HG02973 (cell line): ENCODE measurements at regions not wholly inside any gene's neighbourhood (a gene's known extent, or its start where the extent isn't known, plus 50 kb on each side); places are given as distances from the start of the nearest gene placed in this dataset.
"Not testable (repeated sequence)": the region's sequence is repeated elsewhere in the genome, so short reads cannot be mapped to it uniquely, and the experiment has no call there.

Experiments used
- ATAC-seq: cut with Tn5 transposase; IDR thresholded peaks from one replicate; pipeline ENCODE4 v1.9.1; 2021; ENCODE audit warnings: moderate library complexity; ENCODE audit not compliant: unreplicated experiment

GRCh38 chr3:3346556-3346955 lies 167.1 kb upstream of the CRBN start:
- no peak for ATAC-seq

- ATAC-seq: no peak
These were observed 162.7 kb upstream of the CRBN start for GRCh38 chr3:3342141-3342540.

DNA sequence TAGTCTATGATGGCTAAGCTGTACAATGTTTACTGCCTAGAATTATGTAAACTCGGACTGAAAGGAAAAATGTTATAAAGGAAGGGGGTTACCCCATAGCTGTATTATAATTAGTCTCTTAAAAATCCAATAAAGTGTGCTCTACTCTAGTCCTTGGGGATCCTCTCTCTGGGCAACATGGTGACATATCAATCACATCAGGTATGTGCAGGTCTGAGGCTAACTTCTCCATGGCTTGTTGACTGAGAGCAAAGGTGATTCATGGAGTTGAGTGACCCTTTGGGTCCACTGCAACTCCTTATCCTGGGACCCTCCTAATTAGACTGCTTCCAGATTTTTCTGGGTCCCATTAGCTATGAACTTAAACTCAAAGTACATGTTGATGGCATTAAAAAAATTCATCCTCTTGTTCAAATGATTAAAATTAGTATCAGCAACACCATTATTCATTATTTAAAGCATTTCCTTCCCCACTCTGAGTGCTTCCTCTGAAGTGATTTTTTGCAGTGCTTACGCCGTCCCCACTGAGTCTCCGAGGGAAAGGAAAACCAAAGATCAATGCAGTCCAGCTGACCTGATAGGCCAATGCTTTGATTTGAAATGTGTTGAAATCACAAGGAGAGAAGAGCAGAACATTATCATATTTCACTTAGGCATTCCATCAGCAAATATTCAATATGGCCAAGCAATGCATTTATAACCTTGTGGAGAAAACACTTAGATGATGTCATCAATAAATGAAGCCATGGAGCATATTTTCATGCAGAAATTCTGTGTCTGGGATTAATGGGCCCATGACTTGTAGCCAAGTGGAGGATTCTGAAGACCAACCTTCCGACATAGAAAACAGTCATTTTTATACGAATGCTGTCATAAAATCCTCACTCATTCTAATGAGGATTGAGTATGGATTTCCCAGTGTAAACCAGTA lies 161.7 kb upstream of the CRBN start:
- ATAC-seq: no peak

DNA sequence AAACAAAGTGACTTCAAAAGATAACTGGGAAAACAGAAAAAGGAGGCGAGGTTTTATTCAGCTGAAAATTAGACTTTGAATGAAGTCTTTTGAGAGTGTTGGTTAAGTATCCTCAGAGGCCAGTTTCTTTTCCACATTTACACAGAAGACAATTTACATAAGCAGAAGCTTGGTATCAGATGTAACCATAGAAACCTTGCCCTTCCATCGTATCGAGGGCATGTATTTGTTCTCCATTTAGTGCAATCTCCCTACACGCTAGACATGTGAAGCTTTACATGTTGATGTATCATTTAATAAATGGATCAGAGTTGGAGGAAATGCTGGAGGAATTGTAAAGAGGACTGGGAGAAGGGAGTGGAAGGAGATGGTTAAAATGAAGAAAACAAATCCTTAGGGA lies 161.0 kb upstream of the CRBN start:
- no peak for ATAC-seq

- ATAC-seq: no peak
These were observed 156.4 kb upstream of the CRBN start for GRCh38 chr3:3335903-3336302.

GRCh38 chr3:3334491-3334890 lies 155.0 kb upstream of the CRBN start:
- ATAC-seq: no peak

DNA sequence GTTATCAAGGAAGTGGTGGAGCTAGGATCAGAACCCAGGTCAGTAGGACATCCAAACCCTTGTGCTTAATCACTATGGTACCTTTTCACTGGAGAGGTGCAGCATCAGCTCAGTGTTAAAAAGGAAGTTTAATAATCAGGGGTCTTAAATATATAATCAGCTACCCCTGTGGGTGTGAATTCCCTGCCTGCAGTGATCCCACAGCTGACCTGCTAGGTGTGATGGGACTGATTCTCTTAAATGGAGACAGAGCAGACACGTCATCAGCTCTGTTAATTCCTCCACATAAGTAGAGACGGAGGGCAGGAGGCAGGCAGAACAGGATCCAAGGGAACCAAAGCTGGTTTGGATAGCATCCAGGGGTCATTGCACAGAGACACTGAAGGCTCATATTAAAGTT lies 154.1 kb upstream of the CRBN start:
- no peak for ATAC-seq

DNA sequence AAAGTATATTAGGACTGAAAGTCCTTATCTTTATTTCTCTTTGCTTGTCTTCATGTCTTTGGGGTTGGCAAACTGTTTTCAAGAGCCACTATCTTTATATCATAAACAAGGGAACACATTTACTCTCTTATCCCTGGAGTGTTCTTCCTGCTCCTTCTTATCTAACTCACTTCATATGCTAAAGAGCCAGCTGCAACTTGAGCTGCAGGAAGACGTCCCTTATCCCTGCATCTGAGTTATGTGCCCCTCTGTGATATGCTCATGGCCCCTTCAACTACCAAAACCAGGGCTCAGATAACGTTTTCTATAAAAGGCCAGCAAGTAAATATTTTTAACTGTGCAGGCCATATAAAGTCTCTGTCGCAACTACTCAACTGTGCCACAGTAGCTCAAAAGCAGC lies 137.0 kb upstream of the CRBN start:
- ATAC-seq: no peak

GRCh38 chr3:3315846-3316245 lies 136.4 kb upstream of the CRBN start:
- ATAC-seq: no peak

GRCh38 chr3:3309887-3310286 lies 130.4 kb upstream of the CRBN start:
- no peak for ATAC-seq

DNA sequence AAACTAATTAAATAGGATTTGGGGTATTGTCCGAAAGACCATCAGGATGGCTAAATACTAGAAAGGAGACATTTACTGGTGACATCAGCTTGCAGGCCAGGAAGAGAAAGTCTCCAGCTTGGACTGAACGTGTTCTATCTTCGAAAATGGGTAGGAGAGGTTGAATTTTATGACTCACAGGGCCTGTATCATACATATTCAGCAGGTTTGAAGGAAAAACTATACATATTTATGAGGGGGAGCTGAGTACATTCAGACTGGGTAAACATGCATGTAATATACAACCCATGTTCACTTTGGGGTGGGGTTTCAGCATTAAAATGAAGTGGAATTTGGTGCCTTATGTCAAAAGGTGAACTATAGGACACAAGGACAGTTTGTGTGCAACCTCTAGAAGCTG lies 129.3 kb upstream of the CRBN start:
- ATAC-seq: no peak

GRCh38 chr3:3307491-3307890 lies 128.0 kb upstream of the CRBN start:
- no peak for ATAC-seq

DNA sequence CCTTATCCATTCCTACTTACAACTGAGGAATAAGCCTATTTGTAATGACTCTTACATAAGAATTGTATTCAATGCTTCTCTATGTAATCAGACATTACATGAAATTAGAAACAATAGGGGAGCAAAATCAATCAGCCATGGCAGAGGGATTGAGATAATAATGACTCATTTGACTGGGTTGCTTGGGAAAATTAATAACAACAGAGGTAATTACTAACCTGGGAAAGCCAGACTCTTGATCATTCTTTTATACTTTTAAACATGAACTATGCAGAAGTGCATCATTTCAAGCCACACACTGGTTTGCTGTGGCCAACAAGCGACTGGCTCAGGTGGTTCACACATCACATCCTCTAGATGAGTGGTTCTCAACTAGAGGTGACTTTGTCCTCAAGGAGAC lies 126.3 kb upstream of the CRBN start:
- ATAC-seq: no peak

DNA sequence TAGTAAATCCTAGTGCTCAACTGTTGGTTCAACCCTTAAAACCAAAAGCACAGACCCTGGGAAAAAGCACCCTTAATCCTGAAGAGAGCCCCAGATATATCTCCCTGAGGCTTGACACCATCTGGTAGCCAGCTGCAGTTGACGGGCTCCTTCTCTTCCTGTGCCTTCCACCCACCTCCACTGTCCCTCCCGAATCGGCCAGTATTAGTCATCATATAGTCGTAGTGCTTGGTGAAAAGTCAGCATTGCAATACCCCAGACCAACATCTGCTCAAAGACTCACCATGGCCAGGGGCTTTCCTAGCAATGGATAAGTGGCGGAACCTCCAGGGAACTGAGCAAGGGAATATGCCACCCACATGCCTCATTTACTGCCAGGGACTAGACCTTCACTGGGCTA lies 125.6 kb upstream of the CRBN start:
- no peak for ATAC-seq

DNA sequence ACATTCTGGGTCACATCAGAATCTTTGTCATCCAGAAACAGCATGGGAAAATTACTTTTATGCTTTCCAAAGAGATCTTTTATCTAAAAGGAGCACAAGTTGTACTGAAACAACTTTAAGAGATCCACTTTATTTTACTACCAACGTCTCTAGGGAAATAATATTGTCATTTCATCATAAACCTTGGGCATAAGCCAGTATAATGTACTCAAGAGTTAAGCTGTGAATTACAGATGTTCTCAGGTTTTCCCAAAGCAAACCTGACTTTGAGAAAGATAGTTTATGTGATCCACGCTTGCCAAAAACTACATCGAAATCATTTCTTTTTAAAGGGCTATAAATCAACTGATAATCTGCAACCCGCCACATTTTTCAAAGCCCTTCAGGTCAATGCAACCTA lies 124.1 kb upstream of the CRBN start:
- no peak for ATAC-seq

DNA sequence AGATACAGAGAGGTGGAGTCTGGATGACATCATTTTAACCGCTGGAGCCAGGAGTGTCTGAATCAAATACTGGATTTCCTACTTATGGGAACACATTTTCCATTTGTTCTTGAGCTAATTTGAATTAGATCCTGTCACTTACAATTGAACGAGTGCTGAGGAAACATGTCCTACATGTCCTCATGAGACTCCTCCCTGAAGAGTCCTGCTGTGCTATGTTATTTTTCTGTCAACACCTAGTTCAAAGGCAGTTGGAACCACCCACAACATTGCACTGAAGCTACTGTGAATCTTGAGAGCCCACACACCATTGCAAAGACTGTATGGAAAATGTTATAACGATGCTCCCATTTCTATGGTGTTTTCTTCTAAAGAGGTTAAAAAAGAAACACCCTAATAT lies 123.5 kb upstream of the CRBN start:
- no peak for ATAC-seq

DNA sequence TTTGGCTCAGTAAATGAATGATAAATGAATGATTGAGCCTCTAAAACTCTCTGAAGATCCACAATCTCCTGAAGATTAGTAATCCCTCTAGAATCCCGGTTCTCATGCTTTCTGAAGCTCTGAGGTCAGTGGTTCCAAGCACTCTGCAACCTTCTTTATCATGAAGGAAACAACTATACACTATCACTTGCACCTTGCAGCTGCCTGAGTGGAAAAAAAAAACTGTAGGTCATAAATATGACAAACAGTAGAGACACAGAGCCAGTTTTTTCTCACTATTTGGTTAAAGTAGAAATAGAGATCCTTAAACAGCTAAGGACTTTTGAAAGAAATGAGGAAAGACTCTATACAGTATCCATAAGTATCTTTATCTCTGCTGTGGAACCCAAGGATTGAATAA lies 122.0 kb upstream of the CRBN start:
- no peak for ATAC-seq

DNA sequence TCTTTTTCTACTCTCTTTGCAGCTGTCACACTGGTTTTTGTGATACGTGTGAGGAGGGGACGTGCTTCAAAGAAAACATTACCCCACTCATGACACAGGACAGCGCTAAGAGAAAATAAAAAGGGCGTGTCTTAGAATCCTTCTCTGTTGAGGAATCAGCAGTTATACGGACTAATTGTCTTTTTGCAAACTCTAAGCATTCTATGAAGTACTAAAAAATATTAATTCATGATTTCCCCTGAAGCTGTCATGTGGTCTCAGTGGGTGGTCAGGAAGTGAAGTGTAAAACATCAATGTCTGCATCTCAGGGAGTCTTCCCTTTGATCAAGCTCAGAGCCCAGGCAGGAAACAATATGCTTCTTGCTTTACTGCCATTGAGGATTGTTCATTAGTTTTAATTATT lies 117.5 kb upstream of the CRBN start:
- no peak for ATAC-seq

GRCh38 chr3:3295586-3295985 lies 116.1 kb upstream of the CRBN start:
- no peak for ATAC-seq

GRCh38 chr3:3291756-3292283 lies 112.3 kb upstream of the CRBN start:
- ATAC-seq: not testable (repeated sequence)

DNA sequence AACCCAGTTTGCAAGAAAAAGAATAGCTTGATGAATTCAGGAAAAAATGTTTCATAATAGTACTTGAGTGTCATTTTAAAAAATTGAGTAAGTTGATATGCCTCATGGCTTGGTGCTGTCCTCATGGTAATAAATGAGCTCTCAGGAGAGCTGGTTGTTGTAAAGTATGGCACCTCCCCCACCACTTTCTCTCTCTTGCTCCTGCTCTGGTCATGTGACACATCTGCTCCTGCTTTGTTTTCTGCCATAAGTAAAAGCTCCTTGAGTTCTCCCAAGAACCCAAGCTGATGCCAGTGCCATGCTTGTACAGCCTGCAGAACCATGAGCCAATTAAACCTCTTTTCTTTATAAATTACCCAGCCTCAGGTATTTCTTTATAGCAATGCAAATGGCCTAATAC lies 108.8 kb upstream of the CRBN start:
- ATAC-seq: no peak

- no peak for ATAC-seq
These were observed 106.5 kb upstream of the CRBN start for GRCh38 chr3:3286014-3286413.

DNA sequence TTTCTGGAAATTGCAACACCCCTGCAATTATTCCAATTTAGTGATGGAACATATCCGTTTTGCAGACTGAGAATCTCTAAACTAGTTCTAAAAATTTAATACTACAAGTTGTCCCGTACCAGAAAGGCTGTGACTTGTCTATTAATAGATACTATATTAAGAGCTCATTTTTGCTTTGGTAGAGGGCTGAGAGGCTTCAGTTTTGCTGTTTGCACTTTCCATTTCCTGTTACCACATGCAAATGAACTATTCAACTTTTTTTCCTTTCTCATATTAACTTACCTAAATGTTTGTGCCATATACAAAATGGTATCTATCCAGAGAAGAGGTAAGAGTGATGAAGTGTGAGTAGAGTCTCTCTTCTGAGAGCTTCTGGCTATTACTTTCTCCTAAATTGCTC lies 101.5 kb upstream of the CRBN start:
- ATAC-seq: peak; percentile 67
